ENCODE measurements at regions not wholly inside any gene's neighbourhood (a gene's known extent, or its start where the extent isn't known, plus 50 kb on each side); places are given as distances from the start of the nearest gene placed in this dataset.
"Not testable (repeated sequence)": the region's sequence is repeated elsewhere in the genome, so short reads cannot be mapped to it uniquely, and the experiment has no call there.

- no peak for DNase-seq
Observed at GRCh38 chr1:14404862-14405301, 193.6 kb upstream of the KAZN start.

DNA sequence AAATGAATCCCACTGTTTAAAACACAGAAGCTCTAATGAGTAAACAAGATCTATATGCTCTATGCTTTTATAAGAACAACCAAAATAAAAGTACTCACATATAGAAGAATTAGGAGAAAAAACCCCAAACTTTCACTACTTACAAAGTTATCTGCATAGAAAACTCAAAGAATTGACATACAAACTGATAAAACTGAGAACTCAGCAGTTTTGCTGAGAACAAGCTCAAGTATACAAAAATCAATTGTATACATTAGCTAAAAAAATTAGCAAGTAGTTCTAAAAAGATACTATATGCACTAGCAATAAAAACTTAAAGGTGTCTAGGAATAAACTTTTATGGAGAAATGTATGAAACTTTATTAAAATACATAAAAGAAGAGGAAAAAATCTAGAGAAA lies 186.2 kb upstream of the KAZN start:
- no peak for DNase-seq

DNA sequence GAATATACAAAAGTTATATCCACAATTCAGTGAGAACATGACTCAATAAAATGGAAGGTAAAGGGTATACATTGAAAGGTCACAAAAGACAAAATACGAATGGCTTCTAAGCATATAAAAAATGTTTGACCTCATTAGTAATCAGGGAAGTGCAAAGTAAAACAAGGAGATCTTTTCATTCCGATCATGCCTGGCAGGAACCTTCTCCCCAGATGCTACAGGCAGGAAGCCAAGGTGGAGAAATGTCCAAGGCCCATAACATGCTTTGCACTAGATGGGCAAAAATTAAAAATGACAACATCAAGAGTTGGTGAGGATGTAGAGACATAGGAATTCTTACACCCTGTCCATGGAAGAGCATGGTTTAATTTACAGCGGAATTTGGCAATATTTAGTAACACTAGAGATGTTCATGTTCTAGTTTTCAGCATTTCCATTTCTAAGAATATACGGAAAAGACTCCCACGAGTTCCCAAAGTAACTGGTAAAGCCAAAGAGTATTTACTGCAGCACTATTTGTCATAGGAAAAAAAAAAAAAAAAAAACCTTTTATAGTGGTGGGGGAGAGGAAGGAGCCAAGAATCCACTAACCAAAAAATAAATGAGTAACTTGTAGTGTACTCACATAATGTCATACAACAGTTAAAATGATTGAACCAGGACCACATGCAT lies 184.5 kb upstream of the KAZN start:
- DNase-seq: no peak

DNA sequence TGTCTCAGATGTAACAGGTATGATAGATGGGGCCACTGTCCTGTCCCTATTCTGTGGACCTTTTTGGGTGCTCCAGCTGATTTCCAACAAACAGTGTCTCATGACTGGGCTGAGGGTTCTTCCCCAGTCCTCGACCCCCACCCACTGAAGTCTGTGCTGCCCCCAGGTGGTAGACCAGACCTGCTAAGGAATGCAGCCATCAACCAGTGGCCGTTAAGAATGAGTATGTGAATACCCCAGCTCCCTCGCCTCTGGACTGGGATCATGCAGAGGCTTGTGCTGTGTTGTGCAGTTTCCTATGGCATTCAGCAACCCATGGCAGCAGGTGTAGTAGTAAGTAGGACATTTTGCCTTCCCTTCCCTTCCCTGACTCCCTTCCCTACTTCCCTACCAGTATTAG lies 183.1 kb upstream of the KAZN start:
- DNase-seq: no peak

- DNase-seq: not testable (repeated sequence)
Observed at GRCh38 chr1:14419778-14420218, 178.7 kb upstream of the KAZN start.

DNA sequence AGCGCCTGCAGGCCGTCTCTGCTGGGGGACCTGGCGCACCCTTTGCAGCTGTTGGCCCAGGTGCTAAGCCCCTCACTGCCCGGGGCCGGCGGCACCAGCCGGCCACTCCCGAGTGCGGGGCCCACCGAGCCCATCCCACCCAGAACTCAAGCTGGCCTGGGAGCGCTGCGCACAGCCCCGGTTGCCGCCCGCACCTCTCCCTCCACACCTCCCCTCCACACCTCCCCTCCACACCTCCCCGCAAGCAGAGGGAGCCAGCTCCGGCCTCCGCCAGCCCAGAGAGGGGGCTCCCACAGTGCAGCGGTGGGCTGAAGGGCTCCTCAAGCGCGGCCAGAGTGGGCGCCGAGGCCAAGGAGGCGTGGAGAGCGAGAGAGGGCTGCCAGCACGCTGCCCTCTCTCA lies 177.8 kb upstream of the KAZN start:
- DNase-seq: no peak

DNA sequence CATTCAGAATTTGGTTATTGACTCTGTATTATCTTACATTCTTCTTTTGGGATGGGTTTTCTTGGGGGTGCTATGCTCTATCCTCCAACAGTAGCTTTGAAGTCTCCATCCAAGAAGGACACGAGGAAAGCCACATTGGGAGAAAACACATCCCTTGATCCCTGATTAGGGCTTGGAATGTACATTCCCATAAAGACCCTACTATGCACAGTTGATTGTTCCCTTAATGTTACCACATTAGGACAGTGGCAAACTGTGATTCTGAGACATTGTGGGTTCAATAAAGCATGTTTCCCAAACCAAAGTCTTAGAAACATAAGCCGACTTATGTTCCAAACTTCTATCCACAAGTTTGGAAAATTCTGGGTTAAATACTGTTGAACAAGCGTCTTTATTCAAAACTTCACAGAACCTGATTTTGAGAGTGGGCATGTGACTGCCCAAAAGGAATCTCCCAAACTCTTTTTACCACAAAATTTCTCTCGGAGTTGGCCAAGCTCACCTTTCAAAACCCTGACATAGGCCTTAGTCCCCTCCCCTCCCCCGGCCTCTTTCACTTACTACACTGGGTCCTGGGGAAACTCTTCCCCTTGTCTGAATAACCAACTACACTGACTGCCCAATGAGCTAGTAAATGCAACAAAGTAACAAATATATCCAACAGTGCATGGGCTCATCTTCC lies 177.0 kb upstream of the KAZN start:
- DNase-seq: no peak

DNA sequence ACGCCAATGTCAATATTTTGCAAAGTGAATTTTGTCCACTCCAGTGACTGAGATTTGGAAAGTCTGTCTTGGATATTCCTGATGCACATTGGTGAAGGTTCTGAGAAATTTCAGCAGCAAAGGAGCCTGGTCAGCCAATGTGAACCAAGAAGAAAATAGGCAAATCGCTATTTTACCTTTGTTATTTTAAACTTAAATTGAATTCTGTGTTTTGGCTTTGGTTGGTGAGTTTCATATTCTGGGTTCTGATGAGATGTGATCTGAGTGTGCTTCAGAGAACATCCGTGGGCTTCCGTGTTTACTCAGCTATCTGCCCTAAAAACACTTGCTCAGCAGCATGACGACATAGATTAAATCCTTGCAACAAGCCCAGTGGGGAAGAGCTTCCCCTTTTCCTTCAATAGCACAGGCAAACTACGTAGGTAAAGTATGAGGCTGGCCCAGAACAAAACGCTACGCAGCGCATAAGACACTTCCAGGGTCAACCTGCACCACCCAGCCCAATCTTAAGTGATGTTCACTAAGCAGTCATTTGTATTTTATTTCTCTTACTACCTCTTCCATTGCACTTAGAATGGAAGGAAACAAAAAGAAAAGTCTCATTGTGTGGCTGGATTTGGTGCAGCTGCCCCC lies 176.4 kb upstream of the KAZN start:
- DNase-seq: no peak

DNA sequence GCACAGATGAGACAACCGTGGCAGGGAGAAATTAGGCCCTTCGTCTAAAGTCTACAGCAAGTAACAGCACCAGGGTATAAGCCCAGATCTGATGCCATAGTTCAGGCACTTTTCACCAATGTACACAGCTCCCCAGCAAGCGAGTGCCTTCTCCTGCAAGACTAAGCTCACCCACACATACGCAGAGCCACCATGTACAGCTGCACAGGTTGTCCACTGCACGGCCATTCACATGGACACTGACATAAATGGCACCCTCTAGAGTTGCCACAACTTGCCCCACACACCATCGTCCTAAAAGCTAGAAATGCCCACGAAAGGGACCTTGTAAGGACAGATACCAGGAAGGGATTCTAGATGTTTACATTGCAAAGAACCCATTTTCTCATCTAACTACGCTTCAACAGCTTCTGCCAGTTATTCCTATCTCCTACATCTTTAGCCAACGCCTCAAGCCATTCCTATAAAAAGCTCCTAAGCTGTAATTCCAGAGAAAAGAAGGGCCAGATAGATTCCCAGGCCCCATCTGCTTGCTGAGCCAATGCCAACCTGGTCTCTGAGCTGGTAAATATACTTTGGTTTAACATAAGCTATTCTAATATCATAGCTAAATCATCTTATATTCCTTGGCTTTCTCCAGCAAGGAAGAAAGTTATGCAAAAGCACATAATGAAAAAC lies 174.0 kb upstream of the KAZN start:
- no peak for DNase-seq

DNA sequence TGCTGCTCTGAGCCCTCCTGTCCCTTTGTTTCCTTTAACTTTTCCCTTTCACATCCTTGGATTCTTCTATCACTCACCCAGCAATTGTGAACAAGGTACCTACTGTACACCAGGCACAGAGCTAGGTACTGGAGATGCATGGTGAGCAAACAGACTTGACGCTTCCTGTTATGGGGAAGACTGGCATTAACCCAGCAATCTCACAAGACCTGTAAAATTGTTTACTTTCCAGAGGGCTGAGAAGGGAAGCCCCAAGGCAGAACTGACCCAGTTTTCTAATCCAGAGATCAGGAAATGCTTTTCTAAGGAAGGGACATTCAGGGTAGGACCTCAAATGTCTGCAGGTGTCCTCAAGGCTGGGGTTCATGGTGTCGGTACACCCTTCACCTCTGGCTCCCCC lies 171.6 kb upstream of the KAZN start:
- DNase-seq: no peak

- DNase-seq: no peak
Observed at GRCh38 chr1:14429577-14429976, 168.9 kb upstream of the KAZN start.

- not testable (repeated sequence) for DNase-seq
Observed at GRCh38 chr1:14432728-14433127, 165.8 kb upstream of the KAZN start.

GRCh38 chr1:14435368-14436023 lies 163.0 kb upstream of the KAZN start:
- no peak for DNase-seq

DNA sequence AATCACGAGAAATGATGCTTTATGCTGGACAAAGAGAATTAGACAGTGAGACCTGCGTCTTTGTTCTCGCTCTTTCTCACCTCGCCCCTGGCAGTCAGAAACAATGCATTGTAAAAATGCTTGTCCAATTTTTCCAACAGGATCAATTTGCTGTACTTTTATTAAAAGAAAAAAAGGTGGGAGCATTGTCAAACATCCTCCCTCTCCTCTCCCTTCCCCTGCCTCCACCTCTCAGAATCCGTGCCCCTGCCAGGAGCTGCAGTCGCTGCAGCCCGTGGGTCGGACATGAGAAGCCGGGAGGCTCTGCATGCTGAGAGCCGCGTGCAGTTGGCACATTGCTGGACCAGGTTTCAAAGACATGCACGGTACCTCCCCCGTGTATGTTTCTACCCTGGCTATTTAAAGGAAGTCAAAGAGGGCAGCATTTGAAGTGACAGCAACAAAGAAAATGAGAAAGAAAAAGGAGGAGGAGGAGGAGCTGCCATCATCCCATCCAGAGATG lies 161.0 kb upstream of the KAZN start:
- DNase-seq: peak; percentile 41

- DNase-seq: no peak
Observed at GRCh38 chr1:14438127-14438769, 160.2 kb upstream of the KAZN start.

GRCh38 chr1:14439015-14439414 lies 159.5 kb upstream of the KAZN start:
- no peak for DNase-seq

DNA sequence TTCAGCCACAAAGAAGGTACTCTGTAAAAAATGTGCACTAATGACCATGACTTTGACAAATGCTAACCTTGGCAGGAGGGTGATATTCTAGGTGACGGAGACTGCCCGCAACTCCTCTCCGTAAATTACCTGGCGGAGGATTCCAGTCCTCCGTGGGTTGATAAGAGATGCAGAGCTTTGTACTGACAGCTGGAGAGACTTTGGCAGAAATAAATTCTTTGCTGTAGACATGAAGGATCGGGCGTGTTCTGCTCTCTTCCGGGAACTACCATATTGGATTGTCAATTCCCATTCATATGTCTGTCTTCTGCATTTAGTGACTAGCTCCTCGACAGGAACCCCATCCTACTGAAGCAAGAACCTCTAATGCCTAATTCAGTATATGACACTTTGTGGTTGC lies 158.3 kb upstream of the KAZN start:
- no peak for DNase-seq

DNA sequence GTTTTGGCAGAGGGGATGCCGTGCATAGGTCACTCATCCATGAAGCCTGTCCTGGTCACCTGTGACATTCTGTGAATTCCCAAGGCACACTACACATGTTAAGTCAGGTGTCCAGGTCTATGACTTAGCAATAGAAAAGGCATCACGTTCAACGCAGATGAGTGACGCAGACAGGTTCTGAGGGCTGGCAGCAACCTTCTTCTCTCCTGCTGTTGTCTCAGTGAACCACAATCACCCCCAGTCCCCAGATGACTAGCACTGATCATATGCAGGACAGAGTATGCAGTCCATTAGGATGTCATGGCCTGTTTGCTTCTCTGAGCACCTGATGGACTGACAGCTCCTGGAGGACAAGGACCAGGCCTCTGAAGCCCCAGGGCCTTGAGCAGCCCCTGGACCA lies 157.8 kb upstream of the KAZN start:
- DNase-seq: no peak

DNA sequence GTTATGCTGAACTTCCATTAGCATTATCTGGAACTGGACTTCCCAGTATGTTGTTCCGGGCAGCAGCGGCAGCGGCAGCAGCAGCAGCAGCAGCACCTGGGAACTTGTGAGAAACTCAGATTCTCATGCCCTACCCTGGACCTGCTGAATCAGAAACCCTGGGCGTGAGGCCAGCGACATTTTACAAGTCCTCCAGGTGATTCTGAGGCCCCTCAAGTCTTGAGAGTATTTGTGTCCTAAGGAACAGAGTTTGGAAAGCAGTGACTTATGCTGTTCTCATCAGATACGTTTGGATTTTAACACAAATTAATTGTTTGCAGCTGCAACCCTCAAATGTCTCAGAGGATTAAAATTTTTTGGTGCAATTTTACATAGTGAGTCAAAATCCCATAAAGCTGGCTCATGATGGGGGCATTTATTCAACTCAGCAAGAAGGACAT lies 157.2 kb upstream of the KAZN start:
- DNase-seq: no peak

- no peak for DNase-seq
Observed at GRCh38 chr1:14442669-14443068, 155.8 kb upstream of the KAZN start.

DNA sequence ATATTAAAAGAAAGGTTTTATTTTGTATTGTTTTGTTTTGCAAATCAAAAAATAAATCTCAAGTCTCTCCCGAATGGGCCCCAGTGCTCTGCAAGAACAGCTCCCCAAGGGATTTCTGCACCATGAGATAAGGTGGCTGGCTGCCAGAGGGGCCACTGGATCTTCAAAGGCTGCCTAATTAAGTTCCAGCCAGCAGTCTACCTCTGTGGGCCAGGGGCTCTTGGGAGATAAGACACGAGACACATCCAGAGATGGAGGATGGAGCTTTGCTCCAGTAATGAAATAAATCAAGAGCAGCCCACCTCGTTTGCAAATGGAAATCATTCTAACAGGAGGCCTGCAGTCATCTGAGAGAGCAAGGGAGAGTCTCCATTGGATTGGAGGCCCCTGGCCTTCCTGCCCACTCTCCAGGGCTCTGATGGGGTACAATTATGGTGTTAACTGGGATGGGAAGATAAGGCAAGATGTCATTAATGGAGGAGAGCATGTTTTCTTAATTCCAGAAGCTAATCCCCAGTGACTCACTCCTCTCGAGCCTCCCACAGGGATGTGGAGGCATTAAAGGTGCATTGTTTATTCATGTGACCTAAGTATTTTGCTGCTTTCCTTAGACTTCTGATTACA lies 155.2 kb upstream of the KAZN start:
- no peak for DNase-seq
